Fibroblast of lung (primary cell): ENCODE measurements at regions not wholly inside any gene's neighbourhood (a gene's known extent, or its start where the extent isn't known, plus 50 kb on each side); places are given as distances from the start of the nearest gene placed in this dataset.

Source experiments
- DNase-seq, 2 donors: peaks; one replicate each; pipeline versions ENCODE4 v3.0.0 to v3.0.0-alpha.2; 2010; ENCODE audit warnings: low read depth in 2 of 2
- H2AFZ ChIP-seq: 2 replicates; pipeline ENCODE4 v1.5.1; 2012; ENCODE audit warnings: low read length, control low read depth, inconsistent platforms
- H3K27ac ChIP-seq: 2 replicates; pipeline ENCODE4 v1.5.1; 2011; ENCODE audit warnings: low read length, control low read depth; ENCODE audit not compliant: insufficient read depth
- H3K27me3 ChIP-seq: 2 replicates; pipeline ENCODE4 v1.5.1; 2011; ENCODE audit warnings: mild to moderate bottlenecking, low read length; ENCODE audit not compliant: control insufficient read depth, insufficient read depth
- H3K36me3 ChIP-seq: 2 replicates; pipeline ENCODE4 v1.5.1; 2011; ENCODE audit warnings: low read length; ENCODE audit not compliant: control insufficient read depth, insufficient read depth
- H3K4me1 ChIP-seq: 2 replicates; pipeline ENCODE4 v1.5.1; 2011; ENCODE audit warnings: low read length; ENCODE audit not compliant: control insufficient read depth, insufficient read depth; ENCODE audit errors: extremely low read depth
- H3K4me2 ChIP-seq: 2 replicates; pipeline ENCODE4 v1.5.1; 2011; ENCODE audit warnings: low read length, control low read depth; ENCODE audit not compliant: insufficient read depth; ENCODE audit errors: extremely low read depth
- H3K4me3 ChIP-seq, 4 experiments: fragments of 200-600 bp in 1 of 4; sonication (generic) in 1 of 4; replicated peaks in 1 of 4; 2 replicates each; pipeline ENCODE4 v1.5.1; 2011 to 2016; ENCODE audit warnings: low read length in 4 of 4, low read depth in 3 of 4, mild to moderate bottlenecking in 3 of 4, control low read depth in 2 of 4, inconsistent platforms in 1 of 4, mixed read lengths in 1 of 4; ENCODE audit not compliant: insufficient read depth in 1 of 4; ENCODE audit errors: control extremely low read depth in 1 of 4
- H3K79me2 ChIP-seq: 2 replicates; pipeline ENCODE4 v1.5.1; 2012; ENCODE audit warnings: mild to moderate bottlenecking, low read length, inconsistent platforms; ENCODE audit not compliant: control insufficient read depth, insufficient read depth
- H3K9ac ChIP-seq: 2 replicates; pipeline ENCODE4 v1.5.1; 2011; ENCODE audit warnings: mild to moderate bottlenecking, low read length, control low read depth; ENCODE audit not compliant: insufficient read depth
- H3K9me3 ChIP-seq: 2 replicates; pipeline ENCODE4 v1.5.1; 2012; ENCODE audit warnings: low read depth, low read length; ENCODE audit not compliant: control insufficient read depth, insufficient read depth
- H4K20me1 ChIP-seq: 2 replicates; pipeline ENCODE4 v1.5.1; 2011; ENCODE audit warnings: low read length; ENCODE audit not compliant: control insufficient read depth, insufficient read depth; ENCODE audit errors: extremely low read depth
- EZH2 ChIP-seq: IDR thresholded peaks from 2 replicates; pipeline ENCODE4 v1.5.1; 2012; ENCODE audit warnings: low read length, control low read depth, mild to moderate bottlenecking; ENCODE audit errors: missing control alignments
- TF ChIP-seq, protein P1 (sequence below), 2 donors: IDR thresholded peaks in 1 of 2; conservative IDR thresholded peaks in 1 of 2; 1 replicate in 1 of 2; 2 replicates in 1 of 2; pipeline ENCODE4 v1.5.1; 2011 to 2012; ENCODE audit warnings: low read length in 2 of 2, control low read depth in 1 of 2, inconsistent platforms in 1 of 2, low read depth in 1 of 2, mild to moderate bottlenecking in 1 of 2

DNA sequence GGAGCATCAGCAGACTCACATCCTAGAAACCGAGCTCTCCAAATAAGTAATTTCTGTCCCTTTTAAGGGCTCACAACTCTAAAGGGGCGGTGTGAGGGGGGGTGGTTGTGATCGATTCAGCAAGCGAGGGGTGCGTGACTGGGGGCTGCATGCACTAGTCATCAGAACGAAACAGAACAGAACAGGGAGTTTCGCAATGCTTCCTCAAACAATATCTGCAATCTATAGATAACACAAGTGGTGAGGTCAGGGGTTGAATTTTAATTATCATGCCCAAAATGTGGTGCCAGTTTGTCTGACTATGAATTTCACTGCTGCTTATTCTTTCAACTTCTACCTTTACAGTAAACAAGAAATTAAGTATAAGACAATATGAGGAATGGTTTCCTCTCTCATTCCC lies 1003.0 kb upstream of the NCAM2 start:
- no peak for DNase-seq
- no peaks in the 10 kb centered on the region for H3K4me1 ChIP-seq
- no peak overlapping the region for H3K9ac ChIP-seq
- no peak overlapping the region for H3K4me2 ChIP-seq
- no peaks in the 10 kb centered on the region for H3K27me3 ChIP-seq
- no peaks in the 10 kb centered on the region for H4K20me1 ChIP-seq
- no peaks in the 10 kb centered on the region for H3K9me3 ChIP-seq
- H3K79me2 ChIP-seq, result no peaks in the 10 kb centered on the region
- no peak overlapping the region for H2AFZ ChIP-seq
- no peak overlapping the region for H3K4me3 ChIP-seq
- TF ChIP-seq, protein P1, sequence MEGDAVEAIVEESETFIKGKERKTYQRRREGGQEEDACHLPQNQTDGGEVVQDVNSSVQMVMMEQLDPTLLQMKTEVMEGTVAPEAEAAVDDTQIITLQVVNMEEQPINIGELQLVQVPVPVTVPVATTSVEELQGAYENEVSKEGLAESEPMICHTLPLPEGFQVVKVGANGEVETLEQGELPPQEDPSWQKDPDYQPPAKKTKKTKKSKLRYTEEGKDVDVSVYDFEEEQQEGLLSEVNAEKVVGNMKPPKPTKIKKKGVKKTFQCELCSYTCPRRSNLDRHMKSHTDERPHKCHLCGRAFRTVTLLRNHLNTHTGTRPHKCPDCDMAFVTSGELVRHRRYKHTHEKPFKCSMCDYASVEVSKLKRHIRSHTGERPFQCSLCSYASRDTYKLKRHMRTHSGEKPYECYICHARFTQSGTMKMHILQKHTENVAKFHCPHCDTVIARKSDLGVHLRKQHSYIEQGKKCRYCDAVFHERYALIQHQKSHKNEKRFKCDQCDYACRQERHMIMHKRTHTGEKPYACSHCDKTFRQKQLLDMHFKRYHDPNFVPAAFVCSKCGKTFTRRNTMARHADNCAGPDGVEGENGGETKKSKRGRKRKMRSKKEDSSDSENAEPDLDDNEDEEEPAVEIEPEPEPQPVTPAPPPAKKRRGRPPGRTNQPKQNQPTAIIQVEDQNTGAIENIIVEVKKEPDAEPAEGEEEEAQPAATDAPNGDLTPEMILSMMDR (conservative IDR thresholded peaks at IDR 0.05 in 1 of 2, IDR thresholded peaks at IDR 0.05 in 1 of 2; ENCODE audit: low read depth in 1 of 2, low read length in 2 of 2), result no peak
- no peak for TF ChIP-seq EZH2
- H3K27ac ChIP-seq, result no peak overlapping the region
- no peaks in the 10 kb centered on the region for H3K36me3 ChIP-seq

DNA sequence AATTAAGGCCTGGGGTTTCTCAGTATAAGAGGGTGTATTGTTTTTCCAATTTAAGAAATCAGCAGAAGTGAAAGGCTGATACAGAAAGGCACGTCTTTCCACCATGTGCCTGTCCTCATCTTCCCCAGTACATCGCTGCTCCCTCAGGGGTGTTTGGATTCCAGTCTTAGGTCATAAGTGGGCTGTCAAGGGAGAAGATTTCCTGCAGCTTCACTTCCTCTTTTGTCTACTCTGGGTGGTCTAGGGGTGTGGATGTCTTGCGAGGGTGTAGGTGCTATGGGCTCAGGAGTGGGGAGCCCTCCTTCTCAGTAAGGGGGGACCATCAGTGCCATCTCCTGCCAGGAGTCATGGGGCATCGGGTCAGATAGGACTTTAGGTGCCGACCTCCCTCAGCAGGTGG lies 999.8 kb upstream of the NCAM2 start:
- Histone ChIP-seq H2AFZ (no peak overlapping the region), H4K20me1 (no peaks in the 10 kb centered on the region), H3K36me3 (no peaks in the 10 kb centered on the region), H3K4me1 (no peaks in the 10 kb centered on the region), H3K4me2 (no peak overlapping the region), H3K79me2 (no peaks in the 10 kb centered on the region), H3K9me3 (no peaks in the 10 kb centered on the region), H3K27ac (no peak overlapping the region), H3K9ac (no peak overlapping the region), H3K4me3 (no peak overlapping the region), H3K27me3 (no peaks in the 10 kb centered on the region)
- TF ChIP-seq, protein P1 (conservative IDR thresholded peaks at IDR 0.05 in 1 of 2, IDR thresholded peaks at IDR 0.05 in 1 of 2; ENCODE audit: low read depth in 1 of 2, low read length in 2 of 2), result no peak
- no peak for TF ChIP-seq EZH2
- DNase-seq, result no peak

DNA sequence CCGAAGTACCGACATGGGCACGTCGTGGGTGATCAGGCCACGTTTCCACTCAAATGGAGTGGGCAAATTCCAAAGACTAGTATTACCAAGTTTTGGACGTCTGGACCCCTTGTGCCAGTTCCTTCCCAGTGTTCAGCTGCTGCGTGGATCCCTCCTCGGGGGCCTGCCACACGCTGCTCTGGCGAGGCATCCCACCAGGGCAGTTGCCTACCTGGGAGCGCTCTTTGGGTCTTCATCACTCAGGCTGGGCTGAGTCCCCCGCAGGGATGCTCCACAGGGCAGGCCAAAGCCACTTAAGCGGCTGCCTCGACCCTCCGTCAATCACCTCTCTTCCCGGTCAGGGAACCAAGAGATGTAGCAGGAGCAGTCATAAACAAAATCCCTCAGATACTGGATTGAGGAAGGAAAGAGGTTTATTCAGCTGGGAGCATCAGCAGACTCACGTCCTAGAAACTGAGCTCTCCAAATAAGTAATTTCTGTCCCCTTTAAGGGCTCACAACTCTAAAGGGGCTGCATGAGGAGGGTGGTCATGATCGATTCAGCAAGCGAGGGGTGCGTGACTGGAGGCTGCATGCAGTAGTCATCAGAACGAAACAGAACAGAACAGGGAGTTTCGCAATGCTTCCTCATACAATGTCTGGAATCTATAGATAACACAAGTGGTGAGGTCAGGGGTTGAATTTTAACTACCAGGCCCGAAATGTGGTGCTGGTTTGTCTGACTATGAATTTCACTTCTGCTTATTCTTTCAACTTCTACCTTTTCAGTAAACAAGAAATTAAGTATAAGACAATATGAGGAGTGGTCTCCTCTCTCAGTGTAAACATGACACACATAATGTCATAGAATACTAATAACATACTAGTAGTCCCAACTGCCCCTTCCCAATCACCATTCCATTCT lies 998.6 kb upstream of the NCAM2 start:
- no peaks in the 10 kb centered on the region for H3K79me2 ChIP-seq
- no peak overlapping the region for H3K4me3 ChIP-seq
- H3K4me2 ChIP-seq, result no peak overlapping the region
- H3K27ac ChIP-seq, result no peak overlapping the region
- H2AFZ ChIP-seq, result no peak overlapping the region
- no peak overlapping the region for H3K9ac ChIP-seq
- no peaks in the 10 kb centered on the region for H3K27me3 ChIP-seq
- TF ChIP-seq, protein P1 (conservative IDR thresholded peaks at IDR 0.05 in 1 of 2, IDR thresholded peaks at IDR 0.05 in 1 of 2; ENCODE audit: low read depth in 1 of 2, low read length in 2 of 2), result no peak
- no peak for TF ChIP-seq EZH2
- H3K36me3 ChIP-seq, result no peaks in the 10 kb centered on the region
- H4K20me1 ChIP-seq, result no peaks in the 10 kb centered on the region
- no peak for DNase-seq
- no peaks in the 10 kb centered on the region for H3K4me1 ChIP-seq
- H3K9me3 ChIP-seq, result no peaks in the 10 kb centered on the region
